ENCODE measurements at regions not wholly inside any gene's neighbourhood (a gene's known extent, or its start where the extent isn't known, plus 50 kb on each side); places are given as distances from the start of the nearest gene placed in this dataset.

DNA sequence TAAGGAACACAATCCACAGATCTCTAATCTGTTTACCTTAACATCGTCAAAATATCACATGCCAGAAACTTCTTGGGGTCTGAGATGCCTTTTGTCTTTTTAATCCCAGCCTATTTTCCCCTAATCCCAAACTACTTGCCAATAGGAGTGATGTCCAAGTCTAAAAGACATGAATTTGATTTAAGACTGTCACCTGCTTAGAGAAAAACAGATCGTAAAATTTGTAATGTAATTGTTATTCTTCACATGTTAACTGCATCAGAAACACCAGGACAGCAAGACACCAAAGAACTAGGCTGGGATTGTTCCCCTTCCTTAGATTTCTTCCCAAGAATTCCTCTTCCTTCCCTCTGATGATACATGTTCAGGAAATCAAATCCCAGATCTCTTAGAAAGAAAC, 198.1 kb upstream of the ARHGAP20 start:
- TF ChIP-seq, protein P1, sequence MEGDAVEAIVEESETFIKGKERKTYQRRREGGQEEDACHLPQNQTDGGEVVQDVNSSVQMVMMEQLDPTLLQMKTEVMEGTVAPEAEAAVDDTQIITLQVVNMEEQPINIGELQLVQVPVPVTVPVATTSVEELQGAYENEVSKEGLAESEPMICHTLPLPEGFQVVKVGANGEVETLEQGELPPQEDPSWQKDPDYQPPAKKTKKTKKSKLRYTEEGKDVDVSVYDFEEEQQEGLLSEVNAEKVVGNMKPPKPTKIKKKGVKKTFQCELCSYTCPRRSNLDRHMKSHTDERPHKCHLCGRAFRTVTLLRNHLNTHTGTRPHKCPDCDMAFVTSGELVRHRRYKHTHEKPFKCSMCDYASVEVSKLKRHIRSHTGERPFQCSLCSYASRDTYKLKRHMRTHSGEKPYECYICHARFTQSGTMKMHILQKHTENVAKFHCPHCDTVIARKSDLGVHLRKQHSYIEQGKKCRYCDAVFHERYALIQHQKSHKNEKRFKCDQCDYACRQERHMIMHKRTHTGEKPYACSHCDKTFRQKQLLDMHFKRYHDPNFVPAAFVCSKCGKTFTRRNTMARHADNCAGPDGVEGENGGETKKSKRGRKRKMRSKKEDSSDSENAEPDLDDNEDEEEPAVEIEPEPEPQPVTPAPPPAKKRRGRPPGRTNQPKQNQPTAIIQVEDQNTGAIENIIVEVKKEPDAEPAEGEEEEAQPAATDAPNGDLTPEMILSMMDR (IDR thresholded peaks at IDR 0.05), result no peak
- no peak for TF ChIP-seq EZH2phosphoT487 (IDR thresholded peaks at IDR 0.05)
